ENCODE measurements at regions not wholly inside any gene's neighbourhood (a gene's known extent, or its start where the extent isn't known, plus 50 kb on each side); places are given as distances from the start of the nearest gene placed in this dataset.

GRCh38 chr10:83713423-83713822 lies 425.9 kb upstream of the GHITM start:
- TF ChIP-seq PHF8 (conservative IDR thresholded peaks at IDR 0.05; ENCODE audit: low read depth, low read length) (no peak), CTCF (IDR thresholded peaks at IDR 0.05; ENCODE audit: control extremely low read depth in 1 of 3, insufficient read depth in 1 of 3, low read depth in 1 of 3, low read length in 3 of 3) (no peak), JUND (IDR thresholded peaks at IDR 0.05; ENCODE audit: low read length) (no peak), USF2 (IDR thresholded peaks at IDR 0.05; ENCODE audit: low read length) (no peak), CHD1 (IDR thresholded peaks at IDR 0.05; ENCODE audit: low read depth, low read length) (no peak), MAFK (IDR thresholded peaks at IDR 0.05; ENCODE audit: low read depth, low read length) (no peak), SIN3A (conservative IDR thresholded peaks at IDR 0.05 in 1 of 2, IDR thresholded peaks at IDR 0.05 in 1 of 2; ENCODE audit: low read depth in 1 of 2, low read length in 2 of 2) (no peak), POLR2A (IDR thresholded peaks at IDR 0.05; ENCODE audit: control extremely low read depth in 1 of 2, low read depth in 2 of 2, low read length in 2 of 2) (no peak), EP300 (IDR thresholded peaks at IDR 0.05; ENCODE audit: borderline replicate concordance in 1 of 2, low read depth in 2 of 2, low read length in 2 of 2) (no peak), EZH2 (IDR thresholded peaks at IDR 0.05; ENCODE audit: low read depth, low read length, severe bottlenecking) (no peak), TCF12 (IDR thresholded peaks at IDR 0.05; ENCODE audit: low read depth, low read length) (no peak), KDM1A (IDR thresholded peaks at IDR 0.05; ENCODE audit: borderline replicate concordance, low read length) (no peak)
